Right lobe of liver (tissue), 6 donors: ENCODE measurements at regions not wholly inside any gene's neighbourhood (a gene's known extent, or its start where the extent isn't known, plus 50 kb on each side); places are given as distances from the start of the nearest gene placed in this dataset.

Source experiments
- ATAC-seq, 4 donors: fragments of 200-7000 bp; cut with Tn5 transposase; one replicate each; pipeline ENCODE4 v1.9.1; 2020; ENCODE audit warnings: mild to moderate bottlenecking in 4 of 4, moderate library complexity in 4 of 4
- DNase-seq, 3 donors: peaks; one replicate each; pipeline ENCODE4 v3.0.0-alpha.2; 2020
- H3K27ac ChIP-seq, 3 donors: fragments of 200-600 bp; one replicate each; pipeline ENCODE4 v1.8.0; 2022
- H3K27me3 ChIP-seq, 2 donors: fragments of 200-600 bp; one replicate each; pipeline ENCODE4 v1.8.0; 2022
- H3K36me3 ChIP-seq, 4 donors: fragments of 200-600 bp; sonication (generic) in 1 of 4; one replicate each; pipeline versions ENCODE4 v1.5.1 to v1.8.0; 2017 to 2022; ENCODE audit warnings: control low read depth in 1 of 4
- H3K4me1 ChIP-seq, 4 donors: fragments of 200-600 bp; sonication (generic) in 1 of 4; one replicate each; pipeline versions ENCODE4 v1.5.1 to v1.8.0; 2017 to 2022; ENCODE audit warnings: control low read depth in 1 of 4
- H3K4me3 ChIP-seq, 3 donors: fragments of 200-600 bp; one replicate each; pipeline ENCODE4 v1.8.0; 2022
- H3K9me3 ChIP-seq, 4 donors: fragments of 200-600 bp; sonication (generic) in 1 of 4; one replicate each; pipeline versions ENCODE4 v1.5.1 to v1.8.0; 2017 to 2022; ENCODE audit warnings: control low read depth in 1 of 4
- POLR2A ChIP-seq: fragments of 450-650 bp; IDR thresholded peaks from one replicate; pipeline ENCODE4 v1.6.1; 2017; ENCODE audit warnings: antibody characterized with exemption, mild to moderate bottlenecking
- WGBS: methylation state at CpG from one replicate; pipeline ENCODE4 v1.1.6; 2018; ENCODE audit warnings: low coverage, low lambda C conversion rate; ENCODE audit not compliant: insufficient coverage; ENCODE audit errors: missing lambda C conversion rate; 5-methylcytosine and 5-hydroxymethylcytosine counted together
- intact Hi-C, 2 donors: fragments of 100-400 bp; cut with DNase I; formaldehyde crosslinking; loops; one replicate each; pipeline versions ENCODE4 v1.11.2 to v1.14.1; 2022
- TF ChIP-seq, protein P1 (sequence below), 4 donors: fragments of 200-600 bp in 3 of 4; fragments of 450-650 bp in 1 of 4; IDR thresholded peaks; one replicate each; pipeline versions ENCODE4 v1.5.1 to v1.8.0; 2016 to 2022; ENCODE audit warnings: antibody characterized with exemption in 4 of 4, mild to moderate bottlenecking in 2 of 4
- donor health status: DM: no; HTN: yes; CAD: no.
- donor health status: DM: no; HTN: no; CAD: no.
- donor health status: DM: no; HTN: no; CAD: no.
- donor health status: DM: no; HTN: yes; CAD: no.
- donor health status: DM: no; HTN: yes; CAD: no.

- H3K4me1 ChIP-seq = no peaks in the 10 kb centered on the region
- TF ChIP-seq, protein P1, sequence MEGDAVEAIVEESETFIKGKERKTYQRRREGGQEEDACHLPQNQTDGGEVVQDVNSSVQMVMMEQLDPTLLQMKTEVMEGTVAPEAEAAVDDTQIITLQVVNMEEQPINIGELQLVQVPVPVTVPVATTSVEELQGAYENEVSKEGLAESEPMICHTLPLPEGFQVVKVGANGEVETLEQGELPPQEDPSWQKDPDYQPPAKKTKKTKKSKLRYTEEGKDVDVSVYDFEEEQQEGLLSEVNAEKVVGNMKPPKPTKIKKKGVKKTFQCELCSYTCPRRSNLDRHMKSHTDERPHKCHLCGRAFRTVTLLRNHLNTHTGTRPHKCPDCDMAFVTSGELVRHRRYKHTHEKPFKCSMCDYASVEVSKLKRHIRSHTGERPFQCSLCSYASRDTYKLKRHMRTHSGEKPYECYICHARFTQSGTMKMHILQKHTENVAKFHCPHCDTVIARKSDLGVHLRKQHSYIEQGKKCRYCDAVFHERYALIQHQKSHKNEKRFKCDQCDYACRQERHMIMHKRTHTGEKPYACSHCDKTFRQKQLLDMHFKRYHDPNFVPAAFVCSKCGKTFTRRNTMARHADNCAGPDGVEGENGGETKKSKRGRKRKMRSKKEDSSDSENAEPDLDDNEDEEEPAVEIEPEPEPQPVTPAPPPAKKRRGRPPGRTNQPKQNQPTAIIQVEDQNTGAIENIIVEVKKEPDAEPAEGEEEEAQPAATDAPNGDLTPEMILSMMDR (IDR thresholded peaks at IDR 0.05) = no peak
- no peak for TF ChIP-seq POLR2A
These were observed 702.4 kb upstream of the LRRC4C start for GRCh38 chr11:42161886-42162285.

GRCh38 chr11:42169191-42169590 is 709.7 kb upstream of the LRRC4C start:
- no peak overlapping the region for H3K4me3 ChIP-seq
- no peak overlapping the region for H3K27ac ChIP-seq
- H3K9me3 ChIP-seq = no peaks in the 10 kb centered on the region
- no peak for TF ChIP-seq POLR2A
- TF ChIP-seq, protein P1 (IDR thresholded peaks at IDR 0.05) = no peak
- H3K4me1 ChIP-seq = no peaks in the 10 kb centered on the region
- 45% methylated on average over 2 of the region's 2 CpGs for WGBS
- no peak for DNase-seq
- intact Hi-C loops = no loop called here
- no peaks in the 10 kb centered on the region for H3K27me3 ChIP-seq
- H3K36me3 ChIP-seq = no peaks in the 10 kb centered on the region
- no peak for ATAC-seq

More at GRCh38 chr11:42161886-42162285, 702.4 kb upstream of the LRRC4C start:
- peaks cover 0 to 6% (median 0%) of the 10 kb centered on the region in 4 donors for H3K9me3 ChIP-seq
- H3K27me3 ChIP-seq = no peaks in the 10 kb centered on the region
- no peak overlapping the region for H3K4me3 ChIP-seq
- H3K27ac ChIP-seq = no peak overlapping the region
- ATAC-seq (no peak), DNase-seq (no peak)
- intact Hi-C loops = no loop called here
- no peaks in the 10 kb centered on the region for H3K36me3 ChIP-seq
- 40% methylated on average over 1 of the region's 1 CpG for WGBS

GRCh38 chr11:42170601-42171000 is 711.1 kb upstream of the LRRC4C start:
- no peaks in the 10 kb centered on the region for H3K36me3 ChIP-seq
- no peak overlapping the region for H3K4me3 ChIP-seq
- no peaks in the 10 kb centered on the region for H3K9me3 ChIP-seq
- H3K27ac ChIP-seq = no peak overlapping the region
- no peak for DNase-seq
- WGBS = 13% methylated on average over 1 of the region's 1 CpG
- TF ChIP-seq POLR2A = no peak
- TF ChIP-seq, protein P1 (IDR thresholded peaks at IDR 0.05) = no peak
- intact Hi-C loops = no loop called here
- no peaks in the 10 kb centered on the region for H3K27me3 ChIP-seq
- no peak for ATAC-seq
- H3K4me1 ChIP-seq = no peaks in the 10 kb centered on the region

DNA sequence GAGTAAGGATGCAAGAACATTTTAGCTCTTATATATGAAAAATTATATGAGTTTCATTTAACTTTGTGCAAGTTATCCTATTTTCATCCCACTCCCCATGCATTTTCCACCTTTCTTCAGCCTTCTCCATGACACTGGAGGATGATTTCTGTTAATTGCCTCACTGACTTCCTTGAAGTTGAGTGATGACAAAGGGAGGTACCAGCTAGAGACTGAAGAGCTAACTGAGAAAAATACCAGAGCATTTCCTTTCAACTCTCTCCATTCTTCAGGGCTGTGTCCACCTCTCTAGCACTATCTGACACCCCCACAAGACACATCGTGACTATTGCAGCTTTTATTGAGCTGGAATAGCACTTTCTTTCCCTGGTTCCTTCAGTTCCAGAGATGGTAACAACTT is 711.6 kb upstream of the LRRC4C start:
- H3K4me3 ChIP-seq = no peak overlapping the region
- no peak for DNase-seq
- intact Hi-C loops = no loop called here
- H3K9me3 ChIP-seq = no peaks in the 10 kb centered on the region
- 6% methylated on average over 1 of the region's 1 CpG for WGBS
- no peak for ATAC-seq
- H3K27ac ChIP-seq = no peak overlapping the region
- TF ChIP-seq, protein P1 (IDR thresholded peaks at IDR 0.05) = no peak
- no peak for TF ChIP-seq POLR2A
- H3K4me1 ChIP-seq = no peaks in the 10 kb centered on the region
- no peaks in the 10 kb centered on the region for H3K36me3 ChIP-seq
- H3K27me3 ChIP-seq = no peaks in the 10 kb centered on the region

GRCh38 chr11:42172441-42172840 is 713.0 kb upstream of the LRRC4C start:
- Histone ChIP-seq H3K4me3 (no peak overlapping the region), H3K4me1 (no peaks in the 10 kb centered on the region), H3K9me3 (no peaks in the 10 kb centered on the region), H3K36me3 (no peaks in the 10 kb centered on the region), H3K27me3 (no peaks in the 10 kb centered on the region), H3K27ac (no peak overlapping the region)
- intact Hi-C loops = no loop called here
- ATAC-seq (no peak), DNase-seq (no peak)
- TF ChIP-seq, protein P1 (IDR thresholded peaks at IDR 0.05) = no peak
- TF ChIP-seq POLR2A = no peak
- WGBS = 53% methylated on average over 3 of the region's 3 CpGs
